Cardiac muscle cell (in vitro differentiated cells and primary cell): ENCODE measurements at regions not wholly inside any gene's neighbourhood (a gene's known extent, or its start where the extent isn't known, plus 50 kb on each side); places are given as distances from the start of the nearest gene placed in this dataset.
"Not testable (repeated sequence)": the region's sequence is repeated elsewhere in the genome, so short reads cannot be mapped to it uniquely, and the experiment has no call there.

Experiments
- DNase-seq, 2 donors: peaks; one replicate each; pipeline versions ENCODE4 v3.0.0 to v3.0.0-alpha.2; 2010 to 2017; ENCODE audit warnings: low read depth in 1 of 2, low spot score in 1 of 2
- H3K27ac ChIP-seq: fragments of 200-600 bp; sonication (generic); 2 replicates; pipeline ENCODE4 v1.5.1; 2016
- H3K27me3 ChIP-seq: fragments of 200-600 bp; sonication (generic); 2 replicates; pipeline ENCODE4 v1.6.0; 2016; ENCODE audit warnings: control low read depth
- H3K36me3 ChIP-seq: fragments of 200-600 bp; sonication (generic); 2 replicates; pipeline ENCODE4 v1.5.1; 2016; ENCODE audit warnings: control low read depth
- H3K4me1 ChIP-seq: fragments of 200-600 bp; sonication (generic); 2 replicates; pipeline ENCODE4 v1.8.1; 2017; ENCODE audit warnings: low read depth, mild to moderate bottlenecking, mixed run types
- H3K4me3 ChIP-seq: fragments of 200-600 bp; sonication (generic); 2 replicates; pipeline ENCODE4 v1.5.1; 2016; ENCODE audit warnings: mild to moderate bottlenecking
- H3K9me3 ChIP-seq: fragments of 200-600 bp; sonication (generic); 2 replicates; pipeline ENCODE4 v1.5.1; 2017; ENCODE audit warnings: low read depth, mild to moderate bottlenecking, control low read depth
- TF ChIP-seq, protein P1 (sequence below): IDR thresholded peaks from 2 replicates; pipeline ENCODE4 v1.5.1; 2012; ENCODE audit warnings: low read depth, mild to moderate bottlenecking, low read length

DNA sequence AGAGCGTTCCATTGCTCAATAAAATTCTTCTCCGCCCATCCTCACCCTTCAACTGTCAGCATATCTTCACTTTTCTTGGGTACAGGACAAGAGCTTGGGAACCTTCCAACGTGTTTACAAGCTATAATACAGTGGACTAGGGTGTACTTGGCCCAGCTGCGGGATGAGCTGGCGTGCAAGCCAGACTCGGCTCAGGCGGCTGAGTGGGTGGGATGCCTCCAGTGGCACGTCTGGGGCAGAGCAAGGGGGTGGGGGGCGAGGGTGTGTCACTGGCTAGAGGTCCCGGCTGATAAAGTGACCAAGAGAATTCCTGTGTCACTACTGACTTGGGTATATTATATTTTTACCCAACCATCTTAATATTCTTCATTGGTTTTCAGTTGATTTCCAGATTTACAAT lies 179.7 kb downstream of the EVA1A start:
- Histone ChIP-seq H3K9me3 (no peaks in the 10 kb centered on the region), H3K4me1 (no peaks in the 10 kb centered on the region), H3K27me3 (no peaks in the 10 kb centered on the region), H3K36me3 (no peaks in the 10 kb centered on the region), H3K4me3 (no peak overlapping the region), H3K27ac (no peak overlapping the region)
- DNase-seq = peak in 1 of 2 donors; percentile 5
- TF ChIP-seq, protein P1, sequence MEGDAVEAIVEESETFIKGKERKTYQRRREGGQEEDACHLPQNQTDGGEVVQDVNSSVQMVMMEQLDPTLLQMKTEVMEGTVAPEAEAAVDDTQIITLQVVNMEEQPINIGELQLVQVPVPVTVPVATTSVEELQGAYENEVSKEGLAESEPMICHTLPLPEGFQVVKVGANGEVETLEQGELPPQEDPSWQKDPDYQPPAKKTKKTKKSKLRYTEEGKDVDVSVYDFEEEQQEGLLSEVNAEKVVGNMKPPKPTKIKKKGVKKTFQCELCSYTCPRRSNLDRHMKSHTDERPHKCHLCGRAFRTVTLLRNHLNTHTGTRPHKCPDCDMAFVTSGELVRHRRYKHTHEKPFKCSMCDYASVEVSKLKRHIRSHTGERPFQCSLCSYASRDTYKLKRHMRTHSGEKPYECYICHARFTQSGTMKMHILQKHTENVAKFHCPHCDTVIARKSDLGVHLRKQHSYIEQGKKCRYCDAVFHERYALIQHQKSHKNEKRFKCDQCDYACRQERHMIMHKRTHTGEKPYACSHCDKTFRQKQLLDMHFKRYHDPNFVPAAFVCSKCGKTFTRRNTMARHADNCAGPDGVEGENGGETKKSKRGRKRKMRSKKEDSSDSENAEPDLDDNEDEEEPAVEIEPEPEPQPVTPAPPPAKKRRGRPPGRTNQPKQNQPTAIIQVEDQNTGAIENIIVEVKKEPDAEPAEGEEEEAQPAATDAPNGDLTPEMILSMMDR = no peak

DNA sequence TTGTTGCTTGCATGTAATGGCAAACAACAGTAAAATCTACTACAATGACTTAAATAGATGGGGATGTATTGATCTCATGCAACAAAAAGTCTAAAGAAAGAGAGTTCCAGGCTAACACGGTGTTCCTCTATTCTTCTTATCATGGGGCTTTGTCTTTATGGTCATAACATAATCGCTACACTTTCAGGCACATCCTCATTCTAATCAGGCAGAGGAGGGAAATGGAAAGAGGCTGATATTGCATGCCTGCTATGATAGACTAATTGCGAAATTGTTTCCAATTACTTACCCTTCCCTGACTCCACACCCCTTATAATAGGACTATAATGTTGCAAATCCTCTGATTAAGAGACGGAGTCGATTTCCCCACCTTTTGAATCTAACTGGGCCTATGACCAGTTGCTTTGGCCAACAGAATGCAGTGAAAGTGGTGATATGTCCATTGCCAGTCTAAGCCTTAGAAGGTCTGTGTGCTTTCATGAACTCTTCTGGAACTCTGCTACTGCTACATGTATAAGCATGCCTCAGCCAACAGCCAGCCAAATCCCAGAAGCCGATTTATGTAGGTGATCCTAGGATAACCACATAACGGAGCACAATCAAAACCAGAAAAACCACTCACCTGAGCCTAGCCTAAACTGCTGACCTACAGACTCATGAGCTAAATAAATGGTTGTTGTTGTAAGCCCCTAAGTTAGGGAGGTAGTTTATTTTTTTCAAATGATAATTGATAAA lies 180.3 kb upstream of the TACR1 start:
- Histone ChIP-seq H3K4me3 (no peak overlapping the region), H3K4me1 (no peaks in the 10 kb centered on the region), H3K9me3 (no peaks in the 10 kb centered on the region), H3K27me3 (no peaks in the 10 kb centered on the region), H3K36me3 (no peaks in the 10 kb centered on the region), H3K27ac (no peak overlapping the region)
- no peak for DNase-seq
- TF ChIP-seq, protein P1 = no peak

DNA sequence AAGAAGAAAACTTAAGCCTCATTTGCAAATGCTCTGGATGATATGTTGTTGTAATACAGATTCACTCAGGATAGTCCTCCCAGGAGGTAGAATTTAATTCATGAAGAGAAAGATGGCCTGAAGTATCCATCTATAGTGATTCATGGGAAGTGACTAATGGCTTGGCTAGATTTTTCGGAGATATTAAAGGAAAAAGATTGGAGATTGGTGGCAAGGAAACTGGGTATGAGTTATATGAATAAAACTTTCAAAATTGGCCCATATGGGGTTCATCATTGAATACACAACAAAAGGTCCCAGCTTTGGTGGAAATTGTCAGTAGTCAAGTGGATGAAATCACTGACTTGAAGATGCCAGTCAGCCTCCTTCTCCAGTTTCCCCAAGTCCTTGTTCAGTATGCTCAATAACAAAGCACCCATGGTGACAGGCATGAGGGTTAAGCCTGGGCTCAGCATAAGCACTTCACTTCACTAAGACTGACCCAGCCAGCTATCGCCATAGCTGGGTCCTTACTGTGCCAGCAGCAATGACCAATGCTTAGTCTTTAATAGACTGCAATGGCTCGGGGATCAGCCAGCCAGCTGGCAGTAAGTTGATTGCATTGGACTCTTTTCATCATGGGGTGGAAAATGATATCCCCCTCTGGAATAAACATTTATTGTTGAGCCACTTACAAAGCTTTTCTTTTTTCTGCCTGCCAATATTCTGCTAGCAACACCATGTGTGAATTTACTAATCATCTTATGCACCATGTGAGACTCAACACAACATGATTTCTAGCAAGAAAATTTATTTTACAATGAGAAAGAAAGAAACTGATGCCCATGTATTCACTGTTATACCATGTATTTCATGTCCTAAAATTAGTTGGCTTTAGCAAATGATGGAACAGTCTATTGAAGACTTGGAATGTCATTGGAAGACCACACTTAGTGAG lies 176.6 kb upstream of the TACR1 start:
- H3K4me3 ChIP-seq = no peak overlapping the region
- no peaks in the 10 kb centered on the region for H3K27me3 ChIP-seq
- H3K27ac ChIP-seq = no peak overlapping the region
- no peaks in the 10 kb centered on the region for H3K9me3 ChIP-seq
- no peaks in the 10 kb centered on the region for H3K4me1 ChIP-seq
- TF ChIP-seq, protein P1 = no peak
- DNase-seq = no peak
- H3K36me3 ChIP-seq = no peaks in the 10 kb centered on the region

DNA sequence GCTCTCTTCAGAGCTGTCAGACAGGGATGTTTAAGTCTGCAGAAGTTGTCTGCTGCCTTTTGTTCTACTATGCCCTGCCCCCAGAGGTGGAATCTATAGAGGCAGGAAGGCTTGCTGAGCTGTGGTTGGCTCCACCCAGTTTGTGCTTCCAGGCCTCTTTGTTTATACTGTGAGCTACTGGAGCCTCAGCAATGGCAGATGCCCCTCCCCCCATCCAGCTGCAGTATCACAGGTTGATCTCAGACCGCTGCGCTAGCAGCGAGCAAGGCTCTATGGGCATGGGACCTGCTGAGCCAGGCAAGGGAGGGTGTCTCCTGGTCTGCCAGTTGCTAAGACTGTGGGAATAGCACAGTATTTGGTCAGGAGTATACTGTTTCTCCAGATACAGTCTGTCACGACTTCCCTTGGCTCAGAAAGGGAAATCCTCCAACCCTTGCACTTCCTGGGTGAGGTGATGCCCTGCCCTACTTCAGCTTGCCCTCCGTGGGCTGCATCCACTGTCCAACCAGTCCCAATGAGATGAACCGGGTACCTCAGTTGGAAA lies 175.2 kb upstream of the TACR1 start:
- not testable (repeated sequence) for H3K4me1 ChIP-seq, H3K4me3 ChIP-seq, H3K27me3 ChIP-seq, H3K27ac ChIP-seq, H3K9me3 ChIP-seq, H3K36me3 ChIP-seq
- peak in 1 of 2 donors; percentile 9 for DNase-seq

DNA sequence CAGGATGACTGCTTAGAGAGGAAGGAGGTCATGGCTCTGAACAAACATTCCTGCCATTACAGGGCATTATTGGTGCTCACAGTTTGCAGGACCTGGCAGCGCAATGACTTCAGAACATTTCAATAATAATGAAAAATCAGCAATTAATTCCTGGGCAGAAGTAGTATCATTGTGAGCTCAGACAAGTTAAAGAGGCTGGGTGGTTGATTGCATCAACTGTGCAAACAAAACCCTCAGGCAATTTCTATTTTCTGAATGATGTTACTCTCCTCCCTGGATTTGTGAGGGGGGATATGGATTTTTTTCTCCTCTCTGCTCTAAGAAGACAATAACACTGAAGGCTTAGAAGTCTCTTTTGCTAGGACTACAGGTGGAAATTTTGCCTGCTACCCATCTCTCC lies 168.1 kb upstream of the TACR1 start:
- no peak overlapping the region for H3K4me3 ChIP-seq
- no peak for DNase-seq
- TF ChIP-seq, protein P1 = no peak
- H3K4me1 ChIP-seq = no peaks in the 10 kb centered on the region
- H3K36me3 ChIP-seq = no peaks in the 10 kb centered on the region
- H3K27ac ChIP-seq = no peak overlapping the region
- no peaks in the 10 kb centered on the region for H3K27me3 ChIP-seq
- no peaks in the 10 kb centered on the region for H3K9me3 ChIP-seq
